ENCODE measurements at regions not wholly inside any gene's neighbourhood (a gene's known extent, or its start where the extent isn't known, plus 50 kb on each side); places are given as distances from the start of the nearest gene placed in this dataset.

DNA sequence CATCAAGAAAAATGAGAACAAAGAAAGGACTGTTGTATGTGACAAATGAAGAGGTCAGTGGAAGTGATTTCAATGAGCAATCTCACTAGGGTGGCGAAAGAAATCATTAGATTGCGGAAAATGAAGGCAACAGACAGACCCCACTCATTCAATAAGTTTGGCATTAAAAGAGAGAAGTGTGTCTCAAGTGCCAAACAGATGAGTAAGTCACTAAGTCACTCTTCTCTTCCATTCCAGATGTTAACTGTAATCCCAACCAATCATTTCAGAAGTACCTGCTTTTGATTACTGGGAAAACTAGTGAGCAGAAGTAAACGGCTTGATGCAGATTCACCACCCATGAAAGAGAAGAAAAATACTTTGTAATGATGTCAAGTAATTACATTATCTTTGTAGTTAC, 144.3 kb upstream of the PRMT6 start:
- Mint-ChIP-seq H3K27me3 (peaks cover 3% of the 10 kb centered on the region), H3K9me3 (no peaks in the 10 kb centered on the region), H3K36me3 (ENCODE audit: low read depth) (no peaks in the 10 kb centered on the region), H3K27ac (no peak overlapping the region), H3K4me1 (peaks cover 1% of the 10 kb centered on the region), H3K4me3 (no peak overlapping the region)
- intact Hi-C loops (cut with micrococcal nuclease): no loop called here
- TF ChIP-seq, protein P1, sequence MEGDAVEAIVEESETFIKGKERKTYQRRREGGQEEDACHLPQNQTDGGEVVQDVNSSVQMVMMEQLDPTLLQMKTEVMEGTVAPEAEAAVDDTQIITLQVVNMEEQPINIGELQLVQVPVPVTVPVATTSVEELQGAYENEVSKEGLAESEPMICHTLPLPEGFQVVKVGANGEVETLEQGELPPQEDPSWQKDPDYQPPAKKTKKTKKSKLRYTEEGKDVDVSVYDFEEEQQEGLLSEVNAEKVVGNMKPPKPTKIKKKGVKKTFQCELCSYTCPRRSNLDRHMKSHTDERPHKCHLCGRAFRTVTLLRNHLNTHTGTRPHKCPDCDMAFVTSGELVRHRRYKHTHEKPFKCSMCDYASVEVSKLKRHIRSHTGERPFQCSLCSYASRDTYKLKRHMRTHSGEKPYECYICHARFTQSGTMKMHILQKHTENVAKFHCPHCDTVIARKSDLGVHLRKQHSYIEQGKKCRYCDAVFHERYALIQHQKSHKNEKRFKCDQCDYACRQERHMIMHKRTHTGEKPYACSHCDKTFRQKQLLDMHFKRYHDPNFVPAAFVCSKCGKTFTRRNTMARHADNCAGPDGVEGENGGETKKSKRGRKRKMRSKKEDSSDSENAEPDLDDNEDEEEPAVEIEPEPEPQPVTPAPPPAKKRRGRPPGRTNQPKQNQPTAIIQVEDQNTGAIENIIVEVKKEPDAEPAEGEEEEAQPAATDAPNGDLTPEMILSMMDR (IDR thresholded peaks at IDR 0.05): no peak
- DNase-seq (no peak), ATAC-seq (ENCODE audit: low read depth) (no peak)
- CTCF ChIA-PET: no interaction called here
- POLR2A ChIA-PET: no interaction called here

DNA sequence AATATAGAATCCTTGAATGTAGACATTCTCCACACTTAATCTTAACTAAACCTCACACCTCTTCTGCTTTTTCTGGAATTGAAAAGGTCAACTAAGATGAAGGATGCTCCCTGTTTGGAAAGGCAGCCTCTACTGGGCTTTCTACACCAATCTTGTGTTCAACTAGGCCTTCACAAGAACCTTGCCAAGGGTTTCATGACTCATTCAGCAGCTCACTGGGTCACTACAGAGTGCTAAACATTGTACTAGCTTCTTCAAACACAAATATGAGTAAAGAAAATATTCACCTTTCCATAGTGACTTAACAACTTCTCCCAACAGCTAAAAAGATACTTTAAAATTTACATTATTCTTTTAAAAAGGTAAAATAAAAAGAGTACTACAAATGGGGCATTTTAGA, 135.3 kb upstream of the PRMT6 start:
- DNase-seq (no peak), ATAC-seq (ENCODE audit: low read depth) (no peak)
- Mint-ChIP-seq H3K9me3 (no peaks in the 10 kb centered on the region), H3K4me3 (no peak overlapping the region), H3K36me3 (ENCODE audit: low read depth) (no peaks in the 10 kb centered on the region), H3K27ac (no peak overlapping the region), H3K27me3 (no peaks in the 10 kb centered on the region), H3K4me1 (no peaks in the 10 kb centered on the region)
- ChIA-PET CTCF (no interaction called here), POLR2A (no interaction called here)
- intact Hi-C loops (cut with micrococcal nuclease): no loop called here
- TF ChIP-seq, protein P1 (IDR thresholded peaks at IDR 0.05): no peak

DNA sequence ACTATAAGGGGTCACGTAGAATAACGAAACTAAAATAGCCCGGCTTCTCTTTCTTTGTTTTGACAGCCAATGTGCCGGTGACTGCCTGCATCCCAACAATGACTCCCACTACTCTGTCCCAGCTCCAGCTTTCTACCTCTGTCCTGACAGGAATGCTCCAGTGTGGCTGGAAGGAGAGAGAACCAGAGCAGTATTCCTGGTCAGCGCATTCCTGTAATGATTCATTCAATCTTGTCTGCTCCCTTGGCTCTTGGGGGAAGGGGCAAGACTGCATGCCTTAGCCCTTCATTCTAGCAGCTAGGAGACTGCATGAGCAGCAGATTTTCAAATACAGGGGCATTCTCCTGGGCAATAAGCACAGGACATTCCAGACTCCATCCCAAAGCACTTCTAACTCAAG, 132.1 kb upstream of the PRMT6 start:
- TF ChIP-seq, protein P1 (IDR thresholded peaks at IDR 0.05): no peak
- Mint-ChIP-seq H3K27me3 (no peaks in the 10 kb centered on the region), H3K4me1 (no peaks in the 10 kb centered on the region), H3K9me3 (no peaks in the 10 kb centered on the region), H3K36me3 (ENCODE audit: low read depth) (no peaks in the 10 kb centered on the region), H3K4me3 (no peak overlapping the region), H3K27ac (no peak overlapping the region)
- DNase-seq (no peak), ATAC-seq (ENCODE audit: low read depth) (no peak)
- POLR2A ChIA-PET: no interaction called here
- intact Hi-C loops (cut with micrococcal nuclease): no loop called here
- CTCF ChIA-PET: no interaction called here

DNA sequence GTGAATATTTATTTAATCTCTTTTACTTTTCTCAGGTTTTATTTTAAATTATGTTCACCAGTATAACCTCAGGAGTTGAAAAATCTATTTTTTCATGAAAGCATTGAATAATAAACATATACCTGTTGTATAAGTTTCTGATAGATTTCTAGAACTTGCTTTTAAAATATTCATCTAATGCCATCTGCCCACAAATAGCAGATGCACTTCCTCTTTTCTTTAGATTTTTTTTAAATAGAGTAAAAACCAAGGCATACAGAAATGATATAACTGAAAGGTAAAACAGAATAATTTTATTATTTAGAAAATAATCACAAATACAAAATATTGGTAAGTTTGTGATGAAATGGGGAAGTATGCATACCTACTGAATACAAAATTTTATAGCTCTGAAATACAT, 130.7 kb upstream of the PRMT6 start:
- Mint-ChIP-seq H3K27me3 (no peaks in the 10 kb centered on the region), H3K9me3 (no peaks in the 10 kb centered on the region), H3K4me1 (no peaks in the 10 kb centered on the region), H3K27ac (no peak overlapping the region), H3K4me3 (no peak overlapping the region), H3K36me3 (ENCODE audit: low read depth) (no peaks in the 10 kb centered on the region)
- POLR2A ChIA-PET: no interaction called here
- intact Hi-C loops (cut with micrococcal nuclease): no loop called here
- TF ChIP-seq, protein P1 (IDR thresholded peaks at IDR 0.05): no peak
- DNase-seq (no peak), ATAC-seq (ENCODE audit: low read depth) (no peak)
- CTCF ChIA-PET: no interaction called here

DNA sequence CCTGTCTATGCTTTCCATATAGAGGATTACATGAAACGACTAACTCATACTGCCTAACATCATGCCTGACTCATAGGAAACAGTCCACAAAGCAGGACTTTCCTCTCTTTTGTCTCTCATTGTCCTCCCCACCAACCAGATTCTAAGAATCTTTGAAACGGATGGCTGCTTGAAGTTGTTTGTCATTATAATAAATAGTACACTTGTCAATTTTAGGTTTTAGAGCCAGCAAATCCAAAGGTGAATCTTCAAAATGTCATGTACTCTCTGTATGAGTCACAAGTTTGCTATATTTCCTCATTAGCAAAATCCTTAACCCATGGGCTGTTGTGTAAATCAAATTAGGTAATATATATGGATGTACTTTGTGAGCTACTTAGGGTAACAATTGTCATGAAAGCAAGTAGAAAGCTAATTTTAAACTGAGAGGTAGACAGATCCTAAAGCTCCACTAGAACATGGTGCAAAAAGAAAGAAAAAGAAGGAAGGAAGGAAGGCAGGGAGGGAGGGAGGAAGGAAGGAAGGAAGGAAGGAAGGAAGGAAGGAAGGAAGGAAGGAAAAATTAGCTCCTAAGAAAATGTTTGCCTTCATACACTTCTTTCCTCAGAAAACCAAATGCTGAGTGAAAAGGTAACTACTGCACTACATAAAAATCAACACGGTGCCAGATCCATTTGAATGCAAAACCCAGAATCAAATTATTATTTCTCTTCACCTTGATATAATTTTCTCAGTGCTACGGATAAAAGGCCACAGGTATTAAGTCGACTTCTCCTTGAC, 129.5 kb upstream of the PRMT6 start:
- H3K36me3 Mint-ChIP-seq (ENCODE audit: low read depth): no peaks in the 10 kb centered on the region
- H3K4me3 Mint-ChIP-seq: no peak overlapping the region
- DNase-seq (no peak), ATAC-seq (ENCODE audit: low read depth) (no peak)
- H3K4me1 Mint-ChIP-seq: no peaks in the 10 kb centered on the region
- H3K27me3 Mint-ChIP-seq: no peaks in the 10 kb centered on the region
- ChIA-PET POLR2A (no interaction called here), CTCF (interaction anchor here (1.1 kb wide), 1 partner anchor 50 kb away, joined by 3 read pairs; no protein-coding TSS in a partner anchor)
- no peaks in the 10 kb centered on the region for H3K9me3 Mint-ChIP-seq
- no peak overlapping the region for H3K27ac Mint-ChIP-seq
- intact Hi-C loops (cut with micrococcal nuclease): no loop called here
- TF ChIP-seq, protein P1 (IDR thresholded peaks at IDR 0.05): no peak

All from activated B cell treated with CpG ODN at 0.5 μM for 24 hours (primary cell).